Activated T-helper 17 cell treated with anti-CD3 and anti-CD28 coated beads, Interleukin-2, amount 50 U/mL, for 72 hours (primary cell): ENCODE measurements at regions not wholly inside any gene's neighbourhood (a gene's known extent, or its start where the extent isn't known, plus 50 kb on each side); places are given as distances from the start of the nearest gene placed in this dataset.

Experiments used
- ATAC-seq: fragments of 150-1000 bp; cut with Tn5 transposase; replicated peaks from 2 replicates; pipeline ENCODE4 v1.10.0; 2021; ENCODE audit warnings: mild to moderate bottlenecking, moderate library complexity
- H3K27ac Mint-ChIP-seq: one replicate; pipeline ENCODE4 v1.8.0; 2022; ENCODE audit warnings: mixed read lengths
- H3K27me3 Mint-ChIP-seq: one replicate; pipeline ENCODE4 v1.8.0; 2022; ENCODE audit warnings: mixed read lengths
- H3K36me3 Mint-ChIP-seq: one replicate; pipeline ENCODE4 v1.8.0; 2022; ENCODE audit warnings: low read depth, mild to moderate bottlenecking, mixed read lengths
- H3K4me1 Mint-ChIP-seq: one replicate; pipeline ENCODE4 v1.8.0; 2022; ENCODE audit warnings: mixed read lengths
- H3K4me3 Mint-ChIP-seq: one replicate; pipeline ENCODE4 v1.8.0; 2022; ENCODE audit warnings: mild to moderate bottlenecking, mixed read lengths
- H3K9me3 Mint-ChIP-seq: one replicate; pipeline ENCODE4 v1.8.0; 2022; ENCODE audit warnings: mixed read lengths

GRCh38 chr20:57787990-57788781 is 78.4 kb upstream of the PMEPA1 start:
- Mint-ChIP-seq H3K27me3 (no peaks in the 10 kb centered on the region), H3K9me3 (no peaks in the 10 kb centered on the region), H3K36me3 (no peaks in the 10 kb centered on the region), H3K4me3 (no peak overlapping the region), H3K27ac (no peak overlapping the region), H3K4me1 (no peaks in the 10 kb centered on the region)
- no peak for ATAC-seq

- no peaks in the 10 kb centered on the region for H3K27me3 Mint-ChIP-seq
- no peak for ATAC-seq
- H3K4me1 Mint-ChIP-seq: no peaks in the 10 kb centered on the region
- H3K9me3 Mint-ChIP-seq: no peaks in the 10 kb centered on the region
- H3K36me3 Mint-ChIP-seq: no peaks in the 10 kb centered on the region
- no peak overlapping the region for H3K27ac Mint-ChIP-seq
- H3K4me3 Mint-ChIP-seq: no peak overlapping the region
These were observed 77.6 kb upstream of the PMEPA1 start for GRCh38 chr20:57787151-57787989.

GRCh38 chr20:57786304-57786932 is 76.6 kb upstream of the PMEPA1 start:
- Mint-ChIP-seq H3K27me3 (peaks cover 4% of the 10 kb centered on the region), H3K36me3 (no peaks in the 10 kb centered on the region), H3K4me3 (no peak overlapping the region), H3K9me3 (no peaks in the 10 kb centered on the region), H3K27ac (no peak overlapping the region), H3K4me1 (no peaks in the 10 kb centered on the region)
- ATAC-seq: no peak

GRCh38 chr20:57785720-57786119 is 75.9 kb upstream of the PMEPA1 start:
- Mint-ChIP-seq H3K4me3 (no peak overlapping the region), H3K27ac (no peak overlapping the region), H3K27me3 (peaks cover 11% of the 10 kb centered on the region), H3K36me3 (no peaks in the 10 kb centered on the region), H3K9me3 (no peaks in the 10 kb centered on the region), H3K4me1 (no peaks in the 10 kb centered on the region)
- no peak for ATAC-seq

GRCh38 chr20:57785061-57785460 is 75.2 kb upstream of the PMEPA1 start:
- Mint-ChIP-seq H3K9me3 (no peaks in the 10 kb centered on the region), H3K27ac (no peak overlapping the region), H3K27me3 (peaks cover 14% of the 10 kb centered on the region), H3K4me3 (no peak overlapping the region), H3K4me1 (no peaks in the 10 kb centered on the region), H3K36me3 (no peaks in the 10 kb centered on the region)
- ATAC-seq: no peak

GRCh38 chr20:57783956-57784837 is 74.4 kb upstream of the PMEPA1 start:
- H3K4me1 Mint-ChIP-seq: no peaks in the 10 kb centered on the region
- peaks cover 14% of the 10 kb centered on the region for H3K27me3 Mint-ChIP-seq
- no peak for ATAC-seq
- no peak overlapping the region for H3K27ac Mint-ChIP-seq
- no peaks in the 10 kb centered on the region for H3K9me3 Mint-ChIP-seq
- no peaks in the 10 kb centered on the region for H3K36me3 Mint-ChIP-seq
- H3K4me3 Mint-ChIP-seq: no peak overlapping the region

GRCh38 chr20:57783196-57783595 is 73.4 kb upstream of the PMEPA1 start:
- Mint-ChIP-seq H3K27me3 (peaks cover 22% of the 10 kb centered on the region), H3K9me3 (no peaks in the 10 kb centered on the region), H3K4me3 (no peak overlapping the region), H3K36me3 (no peaks in the 10 kb centered on the region), H3K4me1 (no peaks in the 10 kb centered on the region), H3K27ac (no peak overlapping the region)
- no peak for ATAC-seq

- no peaks in the 10 kb centered on the region for H3K36me3 Mint-ChIP-seq
- no peak for ATAC-seq
- H3K27me3 Mint-ChIP-seq: peaks cover 22% of the 10 kb centered on the region
- H3K4me3 Mint-ChIP-seq: no peak overlapping the region
- no peaks in the 10 kb centered on the region for H3K9me3 Mint-ChIP-seq
- H3K4me1 Mint-ChIP-seq: no peaks in the 10 kb centered on the region
- no peak overlapping the region for H3K27ac Mint-ChIP-seq
These were observed 72.8 kb upstream of the PMEPA1 start for GRCh38 chr20:57782631-57783041.

- H3K36me3 Mint-ChIP-seq: no peaks in the 10 kb centered on the region
- no peaks in the 10 kb centered on the region for H3K4me1 Mint-ChIP-seq
- no peaks in the 10 kb centered on the region for H3K9me3 Mint-ChIP-seq
- no peak for ATAC-seq
- H3K27ac Mint-ChIP-seq: no peak overlapping the region
- peaks cover 22% of the 10 kb centered on the region for H3K27me3 Mint-ChIP-seq
- no peak overlapping the region for H3K4me3 Mint-ChIP-seq
These were observed 72.1 kb upstream of the PMEPA1 start for GRCh38 chr20:57781901-57782300.

GRCh38 chr20:57780906-57781305 is 71.1 kb upstream of the PMEPA1 start:
- no peak overlapping the region for H3K27ac Mint-ChIP-seq
- no peaks in the 10 kb centered on the region for H3K9me3 Mint-ChIP-seq
- no peaks in the 10 kb centered on the region for H3K36me3 Mint-ChIP-seq
- no peaks in the 10 kb centered on the region for H3K4me1 Mint-ChIP-seq
- H3K4me3 Mint-ChIP-seq: no peak overlapping the region
- ATAC-seq: no peak
- H3K27me3 Mint-ChIP-seq: peaks cover 22% of the 10 kb centered on the region

GRCh38 chr20:57780398-57780797 is 70.6 kb upstream of the PMEPA1 start:
- no peak for ATAC-seq
- H3K27me3 Mint-ChIP-seq: peaks cover 24% of the 10 kb centered on the region
- no peak overlapping the region for H3K4me3 Mint-ChIP-seq
- H3K9me3 Mint-ChIP-seq: no peaks in the 10 kb centered on the region
- H3K27ac Mint-ChIP-seq: no peak overlapping the region
- H3K4me1 Mint-ChIP-seq: no peaks in the 10 kb centered on the region
- H3K36me3 Mint-ChIP-seq: no peaks in the 10 kb centered on the region

GRCh38 chr20:57779401-57780003 is 69.7 kb upstream of the PMEPA1 start:
- Mint-ChIP-seq H3K36me3 (no peaks in the 10 kb centered on the region), H3K4me3 (no peak overlapping the region), H3K9me3 (no peaks in the 10 kb centered on the region), H3K27me3 (peaks cover 26% of the 10 kb centered on the region), H3K4me1 (no peaks in the 10 kb centered on the region), H3K27ac (no peak overlapping the region)
- ATAC-seq: no peak

- peaks cover 32% of the 10 kb centered on the region for H3K27me3 Mint-ChIP-seq
- ATAC-seq: no peak
- H3K4me3 Mint-ChIP-seq: no peak overlapping the region
- H3K4me1 Mint-ChIP-seq: no peaks in the 10 kb centered on the region
- no peak overlapping the region for H3K27ac Mint-ChIP-seq
- H3K9me3 Mint-ChIP-seq: no peaks in the 10 kb centered on the region
- H3K36me3 Mint-ChIP-seq: no peaks in the 10 kb centered on the region
These were observed 68.1 kb upstream of the PMEPA1 start for GRCh38 chr20:57777911-57778310.

- Mint-ChIP-seq H3K27ac (no peak overlapping the region), H3K36me3 (no peaks in the 10 kb centered on the region), H3K27me3 (peaks cover 23% of the 10 kb centered on the region), H3K9me3 (no peaks in the 10 kb centered on the region), H3K4me1 (no peaks in the 10 kb centered on the region), H3K4me3 (no peak overlapping the region)
- no peak for ATAC-seq
These were observed 65.1 kb upstream of the PMEPA1 start for GRCh38 chr20:57774951-57775350.
